HUES6 (cell line): ENCODE measurements at regions not wholly inside any gene's neighbourhood (a gene's known extent, or its start where the extent isn't known, plus 50 kb on each side); places are given as distances from the start of the nearest gene placed in this dataset.
"Not testable (repeated sequence)": the region's sequence is repeated elsewhere in the genome, so short reads cannot be mapped to it uniquely, and the experiment has no call there.

Experiments
- H3K27ac ChIP-seq: 2 replicates; pipeline ENCODE4 v1.7.0; 2013; ENCODE audit warnings: low read depth, mild to moderate bottlenecking, low read length, inconsistent platforms
- H3K27me3 ChIP-seq: 2 replicates; pipeline ENCODE4 v1.6.1; 2013; ENCODE audit warnings: low read length; ENCODE audit not compliant: control insufficient read depth, insufficient read depth
- H3K36me3 ChIP-seq: 2 replicates; pipeline ENCODE4 v1.6.1; 2013; ENCODE audit warnings: low read length; ENCODE audit not compliant: control insufficient read depth, insufficient read depth
- H3K4me1 ChIP-seq: 2 replicates; pipeline ENCODE4 v1.6.1; 2013; ENCODE audit warnings: low read length; ENCODE audit not compliant: control insufficient read depth, insufficient read depth
- H3K4me3 ChIP-seq: 2 replicates; pipeline ENCODE4 v1.5.1; 2013; ENCODE audit warnings: low read depth, low read length
- H3K9ac ChIP-seq: one replicate; pipeline ENCODE4 v1.6.1; 2013; ENCODE audit warnings: mild to moderate bottlenecking, low read length
- H3K9me3 ChIP-seq: 2 replicates; pipeline ENCODE4 v1.6.1; 2013; ENCODE audit warnings: low read depth, low read length; ENCODE audit not compliant: control insufficient read depth, insufficient read depth

DNA sequence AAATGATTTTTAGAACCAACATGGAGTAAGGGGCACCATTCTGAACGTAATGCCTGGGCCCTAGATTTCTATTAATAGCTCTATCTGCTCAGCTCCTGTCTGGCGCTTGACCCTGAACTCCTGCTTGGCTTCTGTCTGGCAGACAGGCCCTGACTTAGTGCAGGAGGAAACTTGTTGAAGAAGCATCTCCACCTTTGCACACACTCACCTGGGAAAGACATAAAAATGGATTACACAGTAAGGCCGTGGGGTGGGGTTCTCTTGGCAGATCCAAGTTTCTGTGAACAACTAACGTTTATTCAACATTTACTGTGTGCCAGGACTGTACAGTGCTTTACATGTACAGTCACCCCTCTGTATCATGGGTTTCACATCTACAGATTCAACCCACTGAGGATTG, 62.1 kb upstream of the CNIH3 start:
- Histone ChIP-seq H3K4me3 (no peak overlapping the region), H3K9ac (no peak overlapping the region), H3K27me3 (no peaks in the 10 kb centered on the region), H3K4me1 (no peaks in the 10 kb centered on the region), H3K27ac (no peak overlapping the region), H3K9me3 (peaks cover 4% of the 10 kb centered on the region), H3K36me3 (no peaks in the 10 kb centered on the region)

DNA sequence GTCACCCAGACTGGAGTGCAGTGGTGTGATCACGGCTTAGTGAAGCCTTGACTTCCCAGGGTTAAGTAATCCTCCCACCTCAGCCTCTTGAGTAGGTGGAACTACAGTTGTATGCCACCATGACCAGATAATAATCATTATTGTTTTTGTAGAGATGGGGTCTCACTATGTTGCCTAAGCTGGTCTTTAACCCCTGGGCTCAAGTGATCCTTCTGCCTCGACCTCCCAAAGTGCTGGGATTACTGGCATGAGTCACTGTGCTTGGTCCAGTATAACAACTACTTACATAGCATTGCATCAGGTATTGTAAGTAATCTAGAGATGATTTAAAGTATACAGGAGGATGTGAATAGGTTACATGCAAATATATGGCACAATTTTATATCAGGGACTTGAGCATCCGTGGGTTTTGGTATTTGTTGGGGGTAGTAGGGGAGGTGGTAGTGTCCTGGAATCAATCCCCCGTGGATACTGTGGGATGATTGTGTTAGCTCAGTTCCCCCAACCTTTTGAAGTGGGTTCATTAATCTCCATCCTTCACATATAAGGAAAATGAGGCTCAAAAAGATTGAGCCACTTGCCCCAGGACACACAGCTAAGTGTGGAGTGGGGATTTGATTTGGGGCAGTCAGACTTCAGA, 61.4 kb upstream of the CNIH3 start:
- Histone ChIP-seq H3K4me1 (no peaks in the 10 kb centered on the region), H3K27ac (no peak overlapping the region), H3K27me3 (no peaks in the 10 kb centered on the region), H3K9me3 (peaks cover 4% of the 10 kb centered on the region), H3K4me3 (no peak overlapping the region), H3K9ac (no peak overlapping the region), H3K36me3 (no peaks in the 10 kb centered on the region)

- H3K27ac ChIP-seq, result no peak overlapping the region
- no peaks in the 10 kb centered on the region for H3K27me3 ChIP-seq
- no peaks in the 10 kb centered on the region for H3K36me3 ChIP-seq
- H3K9ac ChIP-seq, result no peak overlapping the region
- peaks cover 26% of the 10 kb centered on the region for H3K9me3 ChIP-seq
- no peaks in the 10 kb centered on the region for H3K4me1 ChIP-seq
- no peak overlapping the region for H3K4me3 ChIP-seq
Measured at GRCh38 chr1:224558904-224559303, 57.2 kb upstream of the CNIH3 start.

DNA sequence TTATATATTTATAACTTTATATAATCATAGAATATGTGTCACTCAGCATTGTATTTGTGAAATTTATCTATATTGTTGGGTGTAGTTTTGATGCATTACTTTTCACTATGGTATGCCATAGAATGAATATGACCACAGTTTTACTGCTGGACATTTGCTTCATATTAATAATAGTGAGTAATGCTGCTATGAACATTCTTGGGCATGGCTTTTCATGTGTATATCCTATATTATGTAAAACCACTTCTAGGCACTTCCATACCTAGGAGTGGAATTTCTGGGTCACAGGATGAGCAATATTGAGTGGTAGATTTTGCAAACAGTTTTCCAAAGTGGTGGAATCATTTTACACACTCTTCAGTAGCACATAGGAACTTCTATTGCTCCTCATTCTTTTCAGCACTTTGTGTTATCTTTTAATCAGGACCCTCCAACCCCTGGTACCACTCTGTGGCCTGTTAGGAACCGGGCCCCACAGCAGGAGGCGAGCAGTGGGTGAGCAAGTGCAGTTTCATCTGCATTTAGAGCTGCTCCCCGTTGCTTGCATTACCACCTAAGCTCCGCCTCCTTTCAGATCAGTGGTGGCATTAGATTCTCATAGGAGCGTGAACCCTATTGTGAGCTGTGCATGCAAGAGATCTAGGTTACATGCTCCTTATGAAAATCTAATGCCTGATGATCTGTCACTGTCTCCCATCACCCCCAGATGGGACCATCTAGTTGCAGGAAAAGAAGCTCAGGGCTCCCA, 56.0 kb upstream of the CNIH3 start:
- Histone ChIP-seq H3K9me3 (peaks cover 26% of the 10 kb centered on the region), H3K9ac (no peak overlapping the region), H3K27me3 (no peaks in the 10 kb centered on the region), H3K4me1 (no peaks in the 10 kb centered on the region), H3K27ac (no peak overlapping the region), H3K4me3 (no peak overlapping the region), H3K36me3 (no peaks in the 10 kb centered on the region)

GRCh38 chr1:224562881-224563280, 53.2 kb upstream of the CNIH3 start:
- not testable (repeated sequence) for H3K4me3 ChIP-seq, H3K27me3 ChIP-seq, H3K27ac ChIP-seq, H3K9ac ChIP-seq, H3K36me3 ChIP-seq, H3K4me1 ChIP-seq
- H3K9me3 ChIP-seq, result peaks cover 26% of the 10 kb centered on the region

DNA sequence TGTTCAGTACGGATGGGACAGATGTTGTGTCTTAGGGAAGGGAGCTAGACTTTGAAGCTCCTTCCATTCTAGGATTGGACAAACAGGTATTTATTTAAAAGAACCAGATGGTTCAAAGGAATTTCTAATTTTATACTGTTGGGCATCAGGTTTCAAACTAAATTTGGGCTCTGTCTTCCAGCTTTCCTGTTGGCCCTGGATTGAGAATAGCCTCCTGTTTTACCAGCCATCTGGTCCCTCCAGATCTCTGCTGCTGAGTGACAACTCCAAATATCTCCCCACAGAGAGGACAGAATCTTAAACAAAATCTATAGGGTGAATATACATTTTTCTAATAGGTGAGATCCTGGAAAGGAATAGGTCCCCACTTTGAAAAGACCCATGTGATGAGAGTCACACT, 52.5 kb upstream of the CNIH3 start:
- Histone ChIP-seq H3K27ac (no peak overlapping the region), H3K9ac (no peak overlapping the region), H3K4me3 (no peak overlapping the region), H3K4me1 (no peaks in the 10 kb centered on the region), H3K27me3 (no peaks in the 10 kb centered on the region), H3K9me3 (peaks cover 22% of the 10 kb centered on the region), H3K36me3 (no peaks in the 10 kb centered on the region)

GRCh38 chr1:224564454-224565084, 51.5 kb upstream of the CNIH3 start:
- H3K4me3 ChIP-seq, result no peak overlapping the region
- no peak overlapping the region for H3K27ac ChIP-seq
- H3K36me3 ChIP-seq, result no peaks in the 10 kb centered on the region
- no peak overlapping the region for H3K9ac ChIP-seq
- H3K27me3 ChIP-seq, result no peaks in the 10 kb centered on the region
- H3K4me1 ChIP-seq, result no peaks in the 10 kb centered on the region
- peaks cover 22% of the 10 kb centered on the region for H3K9me3 ChIP-seq

DNA sequence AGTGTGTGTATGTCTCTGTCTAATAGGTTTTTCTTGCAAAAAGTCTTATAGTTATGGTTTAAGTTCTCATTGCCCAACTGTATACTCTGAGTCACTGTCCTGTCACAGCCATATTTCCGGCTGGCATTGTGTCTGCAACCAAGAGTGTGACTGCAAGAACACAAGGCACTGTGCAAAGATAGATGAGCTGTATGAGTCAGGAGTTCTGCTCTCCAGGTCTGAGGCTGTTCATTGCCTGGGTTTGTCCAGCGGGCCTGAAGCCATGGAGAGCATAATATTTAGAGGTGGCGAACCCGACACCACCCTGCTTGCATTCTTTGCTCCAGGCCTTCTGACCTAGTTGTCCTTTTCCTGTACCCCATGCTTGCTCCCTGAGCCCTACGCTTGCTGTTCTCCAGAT, 50.9 kb upstream of the CNIH3 start:
- H3K9ac ChIP-seq, result no peak overlapping the region
- H3K4me1 ChIP-seq, result no peaks in the 10 kb centered on the region
- H3K4me3 ChIP-seq, result no peak overlapping the region
- H3K27me3 ChIP-seq, result no peaks in the 10 kb centered on the region
- peaks cover 18% of the 10 kb centered on the region for H3K9me3 ChIP-seq
- H3K36me3 ChIP-seq, result no peaks in the 10 kb centered on the region
- no peak overlapping the region for H3K27ac ChIP-seq

- H3K9ac ChIP-seq, result no peak overlapping the region
- H3K4me3 ChIP-seq, result no peak overlapping the region
- H3K36me3 ChIP-seq, result no peaks in the 10 kb centered on the region
- H3K9me3 ChIP-seq, result peaks cover 12% of the 10 kb centered on the region; the same call in 1 of the 2 replicates
- no peak overlapping the region for H3K27ac ChIP-seq
- H3K27me3 ChIP-seq, result no peaks in the 10 kb centered on the region
- no peaks in the 10 kb centered on the region for H3K4me1 ChIP-seq
Measured at GRCh38 chr1:224565611-224566406, 50.3 kb upstream of the CNIH3 start.
